GM12891 (cell line): ENCODE measurements at regions not wholly inside any gene's neighbourhood (a gene's known extent, or its start where the extent isn't known, plus 50 kb on each side); places are given as distances from the start of the nearest gene placed in this dataset.

Experiments used
- PAX5 ChIP-seq: IDR thresholded peaks from 2 replicates; pipeline ENCODE4 v1.6.1; 2011; ENCODE audit warnings: low read length, moderate library complexity, mild to moderate bottlenecking; ENCODE audit not compliant: insufficient read depth, severe bottlenecking
- POLR2A ChIP-seq: IDR thresholded peaks from 2 replicates; pipeline ENCODE4 v1.6.1; 2011; ENCODE audit warnings: low read depth, low read length, control low read depth
- POLR2AphosphoS5 ChIP-seq: IDR thresholded peaks from 2 replicates; pipeline ENCODE4 v1.6.1; 2011; ENCODE audit warnings: low read depth, low read length, control low read depth
- TAF1 ChIP-seq: IDR thresholded peaks from 2 replicates; pipeline ENCODE4 v1.6.1; 2011; ENCODE audit warnings: low read depth, low read length, control low read depth

GRCh38 chr3:70726096-70726938, 413.9 kb upstream of the MDFIC2 start:
- TF ChIP-seq POLR2AphosphoS5 (no peak), POLR2A (no peak), PAX5 (no peak), TAF1 (no peak)
